ENCODE measurements at regions not wholly inside any gene's neighbourhood (a gene's known extent, or its start where the extent isn't known, plus 50 kb on each side); places are given as distances from the start of the nearest gene placed in this dataset.

DNA sequence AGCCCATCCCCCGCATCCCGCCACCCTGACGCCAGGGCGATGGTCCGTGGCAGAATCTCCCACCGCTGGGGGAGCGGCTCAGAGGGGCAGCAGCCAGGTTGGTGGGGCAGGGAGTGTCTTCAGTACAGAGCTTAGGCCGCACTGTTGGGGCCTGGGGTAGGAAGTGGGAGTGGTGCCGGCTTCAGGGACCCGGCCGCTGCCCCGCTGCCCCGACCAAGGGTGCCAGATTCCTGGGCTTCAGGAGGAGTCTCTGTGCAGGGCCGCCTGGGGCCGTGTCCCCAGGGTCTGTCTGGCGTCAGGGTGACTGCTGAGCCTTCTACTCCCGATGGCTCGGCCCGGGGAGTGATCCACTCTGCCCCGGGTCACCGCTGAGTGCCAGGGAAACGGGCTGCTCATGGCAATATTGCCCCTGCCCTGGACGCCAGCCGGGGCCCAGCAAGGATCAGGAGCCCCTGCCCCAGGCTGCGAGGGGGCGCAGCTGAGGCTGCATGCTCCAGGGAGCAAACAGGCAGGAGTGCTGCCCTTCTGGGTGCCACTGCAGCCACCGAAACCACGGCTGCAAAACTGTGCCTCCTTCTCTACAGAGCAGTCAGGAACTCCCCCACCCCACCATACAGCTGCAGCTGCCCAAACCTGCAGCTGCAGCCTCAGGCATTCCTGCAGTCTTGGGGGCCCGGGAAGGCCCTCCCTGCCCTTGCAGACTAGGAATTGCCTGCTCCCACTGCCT is 1206.1 kb downstream of the ARAP2 start:
- Histone ChIP-seq H3K9me3 (ENCODE audit: control insufficient read depth in 2 of 3, insufficient read depth in 1 of 3, low read length in 3 of 3) (no peaks in the 10 kb centered on the region), H3K27ac (ENCODE audit: low read depth in 2 of 2, low read length in 2 of 2) (no peak overlapping the region), H3K4me3 (ENCODE audit: low read length in 3 of 3) (no peak overlapping the region), H3K27me3 (ENCODE audit: control insufficient read depth, insufficient read depth, low read length) (no peaks in the 10 kb centered on the region), H3K4me1 (ENCODE audit: control insufficient read depth in 2 of 3, insufficient read depth in 2 of 3, low read depth in 1 of 3, low read length in 3 of 3) (no peaks in the 10 kb centered on the region), H3K9ac (ENCODE audit: low read length in 3 of 3) (no peak overlapping the region), H3K36me3 (ENCODE audit: control insufficient read depth in 2 of 3, insufficient read depth in 3 of 3, low read length in 3 of 3) (no peaks in the 10 kb centered on the region)
- TF ChIP-seq, protein P1, sequence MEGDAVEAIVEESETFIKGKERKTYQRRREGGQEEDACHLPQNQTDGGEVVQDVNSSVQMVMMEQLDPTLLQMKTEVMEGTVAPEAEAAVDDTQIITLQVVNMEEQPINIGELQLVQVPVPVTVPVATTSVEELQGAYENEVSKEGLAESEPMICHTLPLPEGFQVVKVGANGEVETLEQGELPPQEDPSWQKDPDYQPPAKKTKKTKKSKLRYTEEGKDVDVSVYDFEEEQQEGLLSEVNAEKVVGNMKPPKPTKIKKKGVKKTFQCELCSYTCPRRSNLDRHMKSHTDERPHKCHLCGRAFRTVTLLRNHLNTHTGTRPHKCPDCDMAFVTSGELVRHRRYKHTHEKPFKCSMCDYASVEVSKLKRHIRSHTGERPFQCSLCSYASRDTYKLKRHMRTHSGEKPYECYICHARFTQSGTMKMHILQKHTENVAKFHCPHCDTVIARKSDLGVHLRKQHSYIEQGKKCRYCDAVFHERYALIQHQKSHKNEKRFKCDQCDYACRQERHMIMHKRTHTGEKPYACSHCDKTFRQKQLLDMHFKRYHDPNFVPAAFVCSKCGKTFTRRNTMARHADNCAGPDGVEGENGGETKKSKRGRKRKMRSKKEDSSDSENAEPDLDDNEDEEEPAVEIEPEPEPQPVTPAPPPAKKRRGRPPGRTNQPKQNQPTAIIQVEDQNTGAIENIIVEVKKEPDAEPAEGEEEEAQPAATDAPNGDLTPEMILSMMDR (IDR thresholded peaks at IDR 0.05; ENCODE audit: borderline replicate concordance, extremely low read depth, insufficient read depth): no peak
- DNase-seq (peak in 1 of 5 donors; percentile 66), FAIRE-seq (no peak)
- intact Hi-C loops (cut with DNase I): no loop called here

DNA sequence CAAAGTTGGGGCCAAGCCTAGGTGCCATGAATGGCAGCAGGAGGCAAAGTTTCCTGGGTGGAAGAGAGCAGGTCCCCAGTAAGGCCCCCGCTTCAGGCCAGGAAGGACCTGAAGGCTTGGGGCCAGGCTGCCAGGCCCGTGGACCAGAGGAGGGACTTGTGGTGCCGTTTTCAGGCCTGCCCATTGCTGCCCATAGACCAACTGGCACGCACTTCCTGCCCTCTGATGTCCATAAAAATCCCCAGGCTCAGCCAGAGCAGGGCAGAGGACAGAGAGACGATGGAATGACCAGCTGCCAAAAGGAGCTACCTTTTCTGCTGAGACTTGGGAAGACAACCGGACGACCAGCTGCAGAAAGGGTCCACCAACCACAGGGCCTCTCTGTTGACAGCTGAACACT is 1205.5 kb downstream of the ARAP2 start:
- FAIRE-seq (no peak), DNase-seq (no peak)
- Histone ChIP-seq H3K4me3 (ENCODE audit: low read length in 3 of 3) (no peak overlapping the region), H3K9ac (ENCODE audit: low read length in 3 of 3) (no peak overlapping the region), H3K27me3 (ENCODE audit: control insufficient read depth, insufficient read depth, low read length) (no peaks in the 10 kb centered on the region), H3K36me3 (ENCODE audit: control insufficient read depth in 2 of 3, insufficient read depth in 3 of 3, low read length in 3 of 3) (no peaks in the 10 kb centered on the region), H3K4me1 (ENCODE audit: control insufficient read depth in 2 of 3, insufficient read depth in 2 of 3, low read depth in 1 of 3, low read length in 3 of 3) (no peaks in the 10 kb centered on the region), H3K27ac (ENCODE audit: low read depth in 2 of 2, low read length in 2 of 2) (no peak overlapping the region), H3K9me3 (ENCODE audit: control insufficient read depth in 2 of 3, insufficient read depth in 1 of 3, low read length in 3 of 3) (no peaks in the 10 kb centered on the region)
- intact Hi-C loops (cut with DNase I): no loop called here
- TF ChIP-seq, protein P1 (IDR thresholded peaks at IDR 0.05; ENCODE audit: borderline replicate concordance, extremely low read depth, insufficient read depth): no peak

DNA sequence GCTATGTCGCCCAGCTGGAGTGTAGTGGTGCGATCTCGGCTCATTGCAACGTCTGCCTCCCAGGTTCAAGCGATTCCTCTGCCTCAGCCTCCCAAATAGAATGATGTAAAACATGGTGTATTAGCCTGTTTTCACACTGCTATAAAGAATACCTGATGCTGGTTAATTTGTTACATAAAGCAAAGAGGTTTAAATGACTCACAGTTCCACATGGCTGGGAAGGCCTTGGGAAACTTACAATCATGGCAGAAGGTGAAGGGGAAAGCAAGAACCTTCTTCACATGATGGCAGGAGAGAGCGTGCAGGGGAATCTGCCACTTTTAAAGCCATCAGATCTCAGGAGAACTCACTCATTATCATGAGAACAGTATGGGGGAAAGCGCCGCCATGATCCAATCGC is 1191.8 kb downstream of the ARAP2 start:
- Histone ChIP-seq H3K27ac (ENCODE audit: low read depth in 2 of 2, low read length in 2 of 2) (no peak overlapping the region), H3K9ac (ENCODE audit: low read length in 3 of 3) (no peak overlapping the region), H3K27me3 (ENCODE audit: control insufficient read depth, insufficient read depth, low read length) (no peaks in the 10 kb centered on the region), H3K4me1 (ENCODE audit: control insufficient read depth in 2 of 3, insufficient read depth in 2 of 3, low read depth in 1 of 3, low read length in 3 of 3) (no peaks in the 10 kb centered on the region), H3K9me3 (ENCODE audit: control insufficient read depth in 2 of 3, insufficient read depth in 1 of 3, low read length in 3 of 3) (no peaks in the 10 kb centered on the region), H3K36me3 (ENCODE audit: control insufficient read depth in 2 of 3, insufficient read depth in 3 of 3, low read length in 3 of 3) (no peaks in the 10 kb centered on the region), H3K4me3 (ENCODE audit: low read length in 3 of 3) (no peak overlapping the region)
- FAIRE-seq (no peak), DNase-seq (peak in 1 of 5 donors; percentile 35)
- intact Hi-C loops (cut with DNase I): no loop called here
- TF ChIP-seq, protein P1 (IDR thresholded peaks at IDR 0.05; ENCODE audit: borderline replicate concordance, extremely low read depth, insufficient read depth): no peak

Data from kidney (tissue), 13 donors.